GM12892 (cell line): ENCODE measurements at regions not wholly inside any gene's neighbourhood (a gene's known extent, or its start where the extent isn't known, plus 50 kb on each side); places are given as distances from the start of the nearest gene placed in this dataset.

ENCODE experiments used
- POLR2A ChIP-seq: IDR thresholded peaks from 2 replicates; pipeline ENCODE4 v1.6.1; 2011; ENCODE audit warnings: low read depth, low read length, control low read depth
- POLR2AphosphoS5 ChIP-seq: IDR thresholded peaks from 2 replicates; pipeline ENCODE4 v1.6.1; 2011; ENCODE audit warnings: low read depth, low read length, control low read depth
- TAF1 ChIP-seq: IDR thresholded peaks from 2 replicates; pipeline ENCODE4 v1.6.1; 2011; ENCODE audit warnings: low read depth, mild to moderate bottlenecking, control low read depth, low read length, borderline replicate concordance

DNA sequence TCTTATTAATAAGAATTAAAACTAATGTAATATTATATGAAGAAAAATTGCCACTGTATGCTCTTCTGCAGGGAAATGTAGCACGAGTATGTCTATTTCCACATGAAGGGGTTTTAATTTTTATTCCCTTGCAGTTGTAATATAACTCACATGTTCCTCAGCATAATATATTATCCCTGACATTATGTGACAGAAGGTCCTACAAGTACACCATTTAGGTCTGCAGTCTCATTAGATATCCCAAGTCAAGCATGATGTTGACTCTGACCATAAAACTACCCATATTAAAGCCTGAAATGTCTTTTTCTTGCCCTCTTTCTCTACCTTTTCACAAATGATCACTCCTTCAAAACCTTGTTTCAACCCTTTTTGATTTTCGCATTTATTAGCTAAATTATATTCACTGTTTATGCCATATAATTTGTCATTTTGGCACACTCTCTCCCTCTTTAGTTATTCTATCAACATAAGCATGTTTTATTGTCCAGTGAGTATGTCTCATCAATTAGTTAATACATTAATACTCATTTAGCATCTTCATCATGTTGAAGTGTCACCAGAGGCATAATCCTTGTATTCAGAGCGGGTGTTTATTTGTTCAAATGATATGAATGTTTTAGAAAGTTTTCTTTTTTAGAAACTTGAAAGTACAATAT is 532.8 kb downstream of the MAT2B start:
- TF ChIP-seq POLR2AphosphoS5 (no peak), POLR2A (no peak), TAF1 (no peak)
